HG03575 (cell line): ENCODE measurements at regions not wholly inside any gene's neighbourhood (a gene's known extent, or its start where the extent isn't known, plus 50 kb on each side); places are given as distances from the start of the nearest gene placed in this dataset.
"Not testable (repeated sequence)": the region's sequence is repeated elsewhere in the genome, so short reads cannot be mapped to it uniquely, and the experiment has no call there.

Source experiments
- ATAC-seq: cut with Tn5 transposase; IDR thresholded peaks from one replicate; pipeline ENCODE4 v1.9.1; 2021; ENCODE audit not compliant: unreplicated experiment, insufficient number of reproducible peaks, low FRiP score; ENCODE audit errors: extremely low read depth

- ATAC-seq, result no peak
These were observed 214.7 kb upstream of the INTU start for GRCh38 chr4:127417885-127418535.

DNA sequence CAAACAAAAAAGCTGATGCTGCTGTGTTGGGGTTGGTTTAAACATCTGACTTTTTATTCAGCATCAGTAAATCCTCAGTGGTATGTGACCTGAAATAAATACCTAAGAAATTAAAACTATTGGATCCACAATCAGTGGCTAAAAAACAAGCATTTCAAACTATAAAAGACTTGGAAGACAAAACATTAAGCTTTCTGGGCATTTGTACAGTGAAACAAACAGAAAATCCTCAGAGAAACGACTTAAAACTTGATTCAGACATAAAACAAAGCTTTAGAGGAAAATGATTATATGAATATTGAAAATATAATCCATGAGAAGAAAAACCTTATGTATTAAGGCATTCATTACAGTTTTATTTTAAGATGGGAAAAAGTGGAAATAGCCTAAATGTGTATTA is 213.3 kb upstream of the INTU start:
- ATAC-seq, result no peak

GRCh38 chr4:127421437-127421836 is 211.3 kb upstream of the INTU start:
- no peak for ATAC-seq

DNA sequence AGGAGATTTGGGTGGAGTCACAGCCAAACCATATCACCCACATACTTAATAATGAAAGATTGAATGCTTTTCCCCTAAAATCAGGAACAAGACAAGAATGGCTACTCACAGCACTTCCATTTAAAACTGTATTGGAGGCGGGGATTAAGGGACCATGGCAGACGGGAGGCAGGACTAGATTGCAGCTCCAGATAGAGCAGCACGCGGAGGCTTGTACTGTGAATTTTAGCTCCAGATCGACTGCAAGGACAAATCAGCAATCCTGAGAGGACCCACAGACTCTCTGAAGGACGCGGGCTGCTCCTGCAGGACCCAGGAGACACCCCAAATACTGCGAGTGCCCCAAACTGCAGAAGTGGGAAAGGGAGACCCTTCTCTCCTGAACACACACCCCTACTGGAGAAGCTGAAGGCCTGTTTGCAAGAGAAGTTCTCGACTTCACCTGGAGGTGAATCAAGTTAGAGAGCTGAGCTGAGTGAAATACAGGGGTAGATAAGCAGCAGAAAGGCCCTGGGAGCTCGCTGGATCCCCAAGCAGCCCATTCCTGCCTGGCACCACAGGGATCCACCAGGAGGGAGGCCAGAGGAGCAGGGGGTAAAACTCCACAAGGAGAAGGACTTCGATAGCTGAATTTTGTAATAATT is 207.4 kb upstream of the INTU start:
- ATAC-seq, result no peak

DNA sequence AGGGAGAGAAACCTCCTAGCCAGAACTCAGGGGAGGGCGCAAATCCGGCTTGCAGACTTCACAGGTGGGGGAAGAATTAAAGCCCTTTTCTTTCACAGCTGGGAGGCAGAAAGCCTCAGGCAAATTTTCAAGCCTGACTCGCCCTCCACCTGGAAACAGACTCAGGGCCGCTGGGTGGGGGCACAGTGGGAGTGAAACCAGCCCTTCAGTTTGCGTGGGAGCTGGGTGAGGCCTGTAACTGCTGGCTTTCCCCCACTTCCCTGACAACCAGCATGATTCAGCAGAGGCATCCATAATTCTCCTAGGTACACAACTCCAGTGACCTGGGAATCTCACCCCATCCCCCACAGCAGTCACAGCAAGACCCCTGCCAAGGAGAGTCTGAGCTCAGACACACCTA is 206.9 kb upstream of the INTU start:
- no peak for ATAC-seq

DNA sequence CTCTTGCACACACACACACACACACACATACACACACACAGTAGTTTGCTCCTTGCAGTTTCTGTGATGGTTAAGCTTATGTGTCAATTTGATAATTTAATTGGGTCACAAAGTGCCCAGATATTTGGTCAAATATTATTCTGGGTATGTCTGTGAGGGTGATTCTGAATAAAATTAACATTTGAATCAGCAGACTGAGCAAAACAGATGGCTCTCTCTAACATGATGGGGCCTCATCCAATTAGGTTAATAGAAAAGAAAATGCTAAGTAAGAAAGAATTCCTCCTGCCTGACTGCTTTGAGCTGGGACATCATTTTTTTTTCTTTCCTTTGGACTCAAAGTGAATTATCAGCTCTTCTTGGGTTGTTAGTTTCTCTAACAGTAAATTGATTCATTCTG is 191.2 kb upstream of the INTU start:
- ATAC-seq, result no peak

DNA sequence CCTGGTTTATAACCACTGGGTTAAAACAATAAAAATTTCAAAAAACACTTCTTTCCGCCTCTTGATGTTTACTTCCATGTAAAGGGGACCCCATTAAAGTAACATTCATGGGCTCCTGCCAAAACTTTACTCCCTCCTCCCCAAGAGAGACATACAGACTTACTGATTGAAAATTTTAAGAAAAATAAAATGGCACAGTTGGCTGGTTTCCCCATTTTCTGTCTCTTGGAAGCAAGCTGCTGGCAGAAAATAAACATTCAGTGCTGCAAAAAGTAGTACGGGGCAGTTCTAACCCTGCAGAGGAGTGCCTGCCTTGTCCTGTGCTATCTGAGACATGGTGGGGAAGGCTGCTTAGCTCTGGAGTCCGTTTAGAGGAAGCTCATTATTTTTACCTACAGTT is 187.3 kb upstream of the INTU start:
- no peak for ATAC-seq

DNA sequence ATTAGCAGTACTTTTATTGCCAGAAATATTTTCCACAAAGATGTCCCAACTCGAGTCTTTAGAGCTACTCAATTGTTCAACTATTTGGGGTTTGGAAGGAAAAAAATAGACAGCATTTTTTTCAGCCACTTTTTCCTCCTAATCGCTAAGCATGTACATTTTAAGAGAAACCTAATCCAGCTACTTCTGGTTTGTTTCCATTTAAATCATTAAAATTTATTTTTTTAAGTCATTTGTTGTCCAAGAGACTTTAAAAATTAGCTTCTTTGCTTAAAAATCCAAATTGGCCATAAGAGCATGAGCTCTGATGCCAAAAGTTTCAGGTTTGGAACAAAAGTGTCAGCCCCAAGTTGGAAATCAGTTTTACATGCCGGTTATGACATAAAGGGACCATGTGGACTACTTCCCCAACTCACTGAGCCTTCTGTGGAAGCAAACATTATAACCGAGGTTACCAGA is 186.3 kb upstream of the INTU start:
- no peak for ATAC-seq

GRCh38 chr4:127448986-127449385 is 183.8 kb upstream of the INTU start:
- ATAC-seq, result no peak

GRCh38 chr4:127449449-127449848 is 183.3 kb upstream of the INTU start:
- ATAC-seq, result no peak

- ATAC-seq, result no peak
These were observed 182.5 kb upstream of the INTU start for GRCh38 chr4:127450276-127450675.

- no peak for ATAC-seq
These were observed 168.9 kb upstream of the INTU start for GRCh38 chr4:127463883-127464282.

GRCh38 chr4:127469542-127469941 is 163.2 kb upstream of the INTU start:
- no peak for ATAC-seq

DNA sequence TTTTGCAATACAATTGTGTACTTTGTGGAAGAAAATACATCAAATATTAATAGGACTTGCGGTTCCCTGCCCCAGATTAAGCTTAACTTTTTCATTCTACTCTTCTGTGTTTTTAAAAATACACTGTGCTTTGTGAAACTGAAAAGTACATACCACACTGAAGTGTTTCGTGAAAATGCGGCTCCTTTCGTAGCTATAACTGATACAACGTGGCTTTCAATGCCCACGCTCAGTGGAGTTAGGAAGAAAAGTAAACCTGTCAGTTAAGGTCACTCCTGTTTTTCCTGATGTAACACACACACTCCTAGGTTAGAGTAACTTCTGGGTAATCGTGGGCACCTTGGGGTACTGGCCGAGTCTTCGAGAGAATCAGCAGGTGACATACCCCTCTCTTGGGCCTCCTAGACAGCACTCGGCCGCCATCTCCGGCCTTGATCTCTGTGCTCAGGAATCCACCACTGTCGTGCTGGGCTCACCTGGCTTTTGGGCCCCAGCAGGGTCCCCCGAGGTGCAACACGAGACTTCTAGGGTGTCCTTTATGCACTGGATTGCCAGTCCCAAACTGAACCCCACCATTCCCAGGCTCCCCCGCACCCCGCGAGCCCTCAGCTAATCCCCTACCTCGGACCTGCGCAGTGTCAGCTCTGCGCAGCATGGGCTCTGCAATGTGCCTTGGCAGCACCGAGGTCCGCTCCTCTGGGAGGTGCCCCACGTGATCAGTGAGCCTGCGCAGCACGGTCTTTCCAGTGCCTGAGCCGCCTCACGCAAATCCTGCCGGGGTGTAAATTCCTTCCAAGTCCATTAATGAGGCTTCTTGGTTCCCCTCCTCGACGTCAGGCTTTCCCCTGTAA is 162.6 kb upstream of the INTU start:
- ATAC-seq, result no peak

DNA sequence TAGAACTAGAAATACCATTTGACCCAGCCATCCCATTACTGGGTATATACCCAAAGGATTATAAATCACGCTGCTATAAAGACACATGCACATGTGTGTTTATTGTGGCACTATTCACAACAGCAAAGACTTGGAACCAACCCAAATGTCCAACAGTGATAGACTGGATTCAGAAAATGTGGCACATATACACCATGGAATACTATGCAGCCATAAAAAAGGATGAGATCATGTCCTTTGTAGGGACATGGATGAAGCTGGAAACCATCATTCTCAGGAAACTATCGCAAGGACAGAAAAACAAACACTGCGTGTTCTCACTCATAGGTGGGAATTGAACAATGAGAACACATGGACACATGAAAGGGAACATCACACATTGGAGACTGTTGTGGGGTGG is 154.5 kb upstream of the INTU start:
- not testable (repeated sequence) for ATAC-seq

DNA sequence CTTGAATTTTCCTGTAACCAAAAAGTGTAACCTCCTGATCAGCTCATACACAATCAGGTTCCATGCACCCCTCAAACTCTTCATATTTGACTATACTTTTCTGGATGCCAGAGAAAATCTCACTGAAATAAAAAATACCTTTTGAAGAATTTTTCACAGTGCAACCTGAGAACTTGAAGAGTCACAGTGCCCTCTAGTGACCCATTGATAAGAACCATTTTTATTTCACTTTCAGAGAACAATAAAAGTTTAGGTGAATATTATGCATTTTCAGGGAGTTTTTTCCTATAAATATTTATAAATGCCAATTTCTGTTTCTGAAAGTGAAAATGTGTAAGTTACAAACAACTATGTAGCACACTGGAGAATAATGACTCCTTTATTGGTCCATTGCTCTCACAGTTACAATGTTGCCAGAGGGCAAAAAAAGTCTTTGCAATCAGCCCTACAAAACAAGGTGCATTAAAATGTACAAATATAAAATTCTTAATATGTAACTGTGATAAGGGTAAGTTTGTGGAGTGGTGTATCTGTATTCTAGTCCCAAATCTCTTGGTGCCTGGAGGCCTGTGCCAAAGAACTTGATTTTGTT is 153.6 kb upstream of the INTU start:
- no peak for ATAC-seq

- no peak for ATAC-seq
These were observed 150.7 kb upstream of the INTU start for GRCh38 chr4:127482049-127482448.

- no peak for ATAC-seq
These were observed 148.6 kb upstream of the INTU start for GRCh38 chr4:127484117-127484516.

- no peak for ATAC-seq
These were observed 146.5 kb upstream of the INTU start for GRCh38 chr4:127486248-127486647.

GRCh38 chr4:127491571-127491970 is 141.2 kb upstream of the INTU start:
- ATAC-seq, result no peak
